K562 (cell line): ENCODE measurements at regions not wholly inside any gene's neighbourhood (a gene's known extent, or its start where the extent isn't known, plus 50 kb on each side); places are given as distances from the start of the nearest gene placed in this dataset.

ENCODE experiments used
- ATAC-seq: fragments of 200-7000 bp; cut with Tn5 transposase; 3 replicates; pipeline ENCODE4 v1.9.1; 2020; ENCODE audit warnings: moderate library complexity
- BruUV-seq: library from RNA; stranded (reverse); fragments of 400-500 nt; replicated peaks from 2 replicates; lab custom pipeline; 2021; lab: Mats Ljungman, UMichigan
- CTCF ChIA-PET: fragments of 300-600 bp; formaldehyde crosslinking; extraction: SDS; loops from one replicate; lab custom pipeline; 2021; ENCODE audit warnings: low intra/inter-chr PET ratio; lab: Yijun Ruan, JAX
- POLR2A ChIA-PET: fragments of 300-600, 350-650 bp; sonication (Branson Sonifier 250); formaldehyde crosslinking; extraction: SDS; loops from one replicate; lab custom pipeline; 2021; ENCODE audit warnings: antibody characterized with exemption, inconsistent platforms; lab: Yijun Ruan, JAX
- DNase-seq, 4 experiments: peaks; one replicate each; pipeline versions ENCODE4 v3.0.0 to v3.0.0-alpha.2; 2011 to 2018; ENCODE audit warnings: low spot score in 3 of 4, mixed read lengths in 3 of 4; ENCODE audit errors: extremely low read depth in 1 of 4
- FAIRE-seq: peaks from 2 replicates; lab custom pipeline; 2011; peaks lifted over from hg19 to GRCh38; lab: Jason Lieb, UNC
- H2AFZ ChIP-seq: 2 replicates; pipeline ENCODE4 v1.6.0; 2011; ENCODE audit warnings: low read depth, low read length, control low read depth, inconsistent platforms
- H3K27ac ChIP-seq: fragments of 200-600 bp; 3 replicates; pipeline ENCODE4 v1.8.0; 2011; ENCODE audit warnings: low read depth, mild to moderate bottlenecking, control low read depth, inconsistent platforms, low read length, moderate library complexity, mixed read lengths; ENCODE audit errors: extremely low read depth
- H3K27me3 ChIP-seq, 2 experiments: fragments of 300-600 bp in 1 of 2; 2 replicates in 1 of 2; 3 replicates in 1 of 2; pipeline versions ENCODE4 v1.6.0 to v1.8.0; 2011; ENCODE audit warnings: inconsistent platforms in 2 of 2, low read length in 2 of 2, mild to moderate bottlenecking in 1 of 2, mixed read lengths in 1 of 2, moderate library complexity in 1 of 2; ENCODE audit not compliant: control insufficient read depth in 2 of 2, insufficient read depth in 2 of 2
- H3K36me3 ChIP-seq: fragments of 300-600 bp; 3 replicates; pipeline ENCODE4 v1.8.0; 2011; ENCODE audit warnings: mild to moderate bottlenecking, low read length, inconsistent platforms; ENCODE audit not compliant: control insufficient read depth, insufficient read depth
- H3K4me1 ChIP-seq, 2 experiments: fragments of 200-600 bp in 1 of 2; replicated peaks in 1 of 2; 2 replicates in 1 of 2; 3 replicates in 1 of 2; pipeline versions ENCODE4 v1.5.1 to v1.8.0; 2011; ENCODE audit warnings: inconsistent platforms in 2 of 2, low read length in 2 of 2, mild to moderate bottlenecking in 1 of 2, mixed read lengths in 1 of 2, moderate library complexity in 1 of 2; ENCODE audit not compliant: control insufficient read depth in 2 of 2, insufficient read depth in 2 of 2
- H3K4me2 ChIP-seq: 2 replicates; pipeline ENCODE4 v1.6.1; 2011; ENCODE audit warnings: low read length, control low read depth, inconsistent platforms, mixed read lengths; ENCODE audit not compliant: insufficient read depth
- H3K4me3 ChIP-seq: fragments of 200-600 bp; sonication (generic), shearing (Covaris generic); 2 replicates; pipeline ENCODE4 v1.5.1; 2016; ENCODE audit warnings: control low read depth, inconsistent platforms
- H3K79me2 ChIP-seq: fragments of 200-600 bp; 3 replicates; pipeline ENCODE4 v1.8.0; 2011; ENCODE audit warnings: low read length, inconsistent platforms; ENCODE audit not compliant: control insufficient read depth, insufficient read depth
- H3K9ac ChIP-seq, 2 experiments: 2 replicates each; pipeline versions ENCODE4 v1.6.0 to v1.6.1; 2011; ENCODE audit warnings: low read depth in 2 of 2, low read length in 2 of 2, control low read depth in 1 of 2, inconsistent platforms in 1 of 2, mild to moderate bottlenecking in 1 of 2, mixed read lengths in 1 of 2; ENCODE audit not compliant: insufficient read depth in 1 of 2
- H3K9me1 ChIP-seq: one replicate; pipeline ENCODE4 v1.6.0; 2011; ENCODE audit warnings: inconsistent platforms, mild to moderate bottlenecking, low read length, moderate library complexity; ENCODE audit not compliant: control insufficient read depth, insufficient read depth
- H3K9me3 ChIP-seq: replicated peaks from 2 replicates; pipeline ENCODE4 v1.5.1; 2011; ENCODE audit warnings: low read depth, low read length, inconsistent platforms; ENCODE audit not compliant: control insufficient read depth, insufficient read depth
- H4K20me1 ChIP-seq: replicated peaks from 2 replicates; pipeline ENCODE4 v1.6.1; 2011; ENCODE audit warnings: low read length, inconsistent platforms, mixed read lengths; ENCODE audit not compliant: control insufficient read depth, insufficient read depth
- ASH1L ChIP-seq: fragments of 450-650 bp; IDR thresholded peaks from 2 replicates; pipeline ENCODE4 v1.6.1; 2018; ENCODE audit warnings: borderline replicate concordance, mild to moderate bottlenecking, low read depth; ENCODE audit not compliant: partially characterized antibody
- DMBX1 ChIP-seq: fragments of 250-450 bp; sonication (Bioruptor Pico); IDR thresholded peaks from 2 replicates; pipeline ENCODE4 v1.8.0; 2022; ENCODE audit warnings: inconsistent platforms, mild to moderate bottlenecking, moderate library complexity, borderline replicate concordance
- EGR1 ChIP-seq: fragments of 450-650 bp; conservative IDR thresholded peaks from 2 replicates; pipeline ENCODE4 v1.6.1; 2017; ENCODE audit warnings: mild to moderate bottlenecking
- HNRNPLL ChIP-seq: fragments of 200-400 bp; formaldehyde crosslinking; IDR thresholded peaks from 2 replicates; pipeline ENCODE4 v1.6.1; 2017; ENCODE audit warnings: low read length, low read depth, mild to moderate bottlenecking; ENCODE audit not compliant: poor library complexity, severe bottlenecking
- L3MBTL2 ChIP-seq: fragments of 450-650 bp; IDR thresholded peaks from 2 replicates; pipeline ENCODE4 v1.6.1; 2016; ENCODE audit warnings: mild to moderate bottlenecking, moderate library complexity
- MAFG ChIP-seq: fragments of 450-650 bp; conservative IDR thresholded peaks from 2 replicates; pipeline ENCODE4 v1.6.1; 2016; ENCODE audit warnings: missing genetic modification characterization, missing compliant biosample characterization
- NR2F6 ChIP-seq: fragments of 450-650 bp; formaldehyde crosslinking; IDR thresholded peaks from 2 replicates; pipeline ENCODE4 v1.4.0; 2020; ENCODE audit warnings: mild to moderate bottlenecking
- PHB ChIP-seq: fragments of 250-450 bp; sonication (Bioruptor Pico); IDR thresholded peaks from 2 replicates; pipeline ENCODE4 v1.5.0; 2021
- PPARD ChIP-seq: fragments of 250-450 bp; sonication (Bioruptor Pico); IDR thresholded peaks from 2 replicates; pipeline ENCODE4 v1.8.0; 2022; ENCODE audit warnings: inconsistent platforms, mild to moderate bottlenecking, moderate library complexity
- ZBTB1 ChIP-seq: sonication (generic); formaldehyde crosslinking; IDR thresholded peaks from 2 replicates; pipeline ENCODE4 v1.8.1; 2023; ENCODE audit warnings: missing genetic modification reagents, low read depth, mild to moderate bottlenecking, borderline replicate concordance
- ZNF444 ChIP-seq: fragments of 250-450 bp; sonication (Bioruptor Pico); IDR thresholded peaks from 2 replicates; pipeline ENCODE4 v1.4.0; 2020; ENCODE audit warnings: mild to moderate bottlenecking, moderate library complexity
- ZNF507 ChIP-seq: conservative IDR thresholded peaks from 2 replicates; pipeline ENCODE4 v1.6.1; 2017; ENCODE audit warnings: missing genetic modification characterization, missing compliant biosample characterization
- WGBS: fragments of 100-300 bp; shearing (Covaris generic); methylation state at CpG from one replicate; pipeline ENCODE4 v1.1.6; 2016; ENCODE audit warnings: low coverage, mixed read lengths; ENCODE audit not compliant: insufficient coverage; ENCODE audit errors: missing lambda C conversion rate; 5-methylcytosine and 5-hydroxymethylcytosine counted together
- in situ Hi-C: fragments of 300-500 bp; cut with MboI; formaldehyde crosslinking; loops from 4 replicates; pipeline ENCODE4 v1.15.0; 2018; ENCODE audit warnings: inconsistent platforms, mixed read lengths
- intact Hi-C: fragments of 100-400 bp; cut with micrococcal nuclease; formaldehyde crosslinking; loops from 2 replicates; pipeline ENCODE4 v1.14.2; 2022
- TF ChIP-seq, protein P1 (sequence below): sonication (generic); formaldehyde crosslinking; IDR thresholded peaks from 2 replicates; pipeline ENCODE4 v1.9.0; 2022; ENCODE audit warnings: mild to moderate bottlenecking, missing genetic modification reagents
- TF ChIP-seq, protein P2 (sequence below): fragments of 250-450 bp; sonication (Bioruptor Pico); IDR thresholded peaks from 2 replicates; pipeline ENCODE4 v1.5.1; 2021; ENCODE audit warnings: mild to moderate bottlenecking
- TF ChIP-seq, protein P3 (sequence below): fragments of 250-450 bp; sonication (Bioruptor Pico); IDR thresholded peaks from 2 replicates; pipeline ENCODE4 v1.5.0; 2021
- TF ChIP-seq, protein P4 (sequence below): fragments of 250-450 bp; sonication (Bioruptor Pico); IDR thresholded peaks from 2 replicates; pipeline ENCODE4 v1.8.0; 2022; ENCODE audit warnings: inconsistent platforms

DNA sequence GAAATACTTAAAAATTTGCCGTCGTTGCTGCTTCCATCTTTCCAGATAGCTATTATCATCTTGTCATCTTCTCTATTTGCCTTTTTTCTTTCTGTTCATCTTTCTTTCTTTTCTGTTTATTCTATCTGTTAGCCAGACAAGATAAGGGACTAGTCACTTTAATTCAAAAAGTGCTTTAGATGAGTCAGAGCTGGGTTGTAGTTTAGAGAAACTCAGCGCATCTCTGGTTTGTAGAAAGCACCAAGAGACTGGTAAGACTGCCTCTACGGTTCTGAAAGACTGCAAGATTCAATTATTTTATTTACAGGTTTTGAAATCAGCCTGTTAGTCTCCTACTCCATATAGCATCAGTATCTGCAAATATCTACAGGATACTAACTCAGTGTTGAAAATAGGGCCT is 562.8 kb upstream of the RIOK2 start:
- Histone ChIP-seq H3K27ac (no peak overlapping the region), H4K20me1 (no peaks in the 10 kb centered on the region), H3K4me3 (no peak overlapping the region), H3K4me1 (no peaks in the 10 kb centered on the region), H3K9me3 (no peaks in the 10 kb centered on the region), H3K27me3 (no peaks in the 10 kb centered on the region), H3K4me2 (no peak overlapping the region), H3K36me3 (no peaks in the 10 kb centered on the region), H3K9me1 (no peaks in the 10 kb centered on the region), H2AFZ (no peak overlapping the region), H3K9ac (no peak overlapping the region), H3K79me2 (no peaks in the 10 kb centered on the region)
- intact Hi-C loops: no loop called here
- in situ Hi-C loops: no loop called here
- DNase-seq (no peak), FAIRE-seq (no peak), ATAC-seq (no peak)
- no TSS peak for BruUV-seq
- POLR2A ChIA-PET: no interaction called here
- 1% methylated on average over 4 of the region's 4 CpGs for WGBS
- CTCF ChIA-PET: no interaction called here
- TF ChIP-seq L3MBTL2: no peak
- TF ChIP-seq, protein P1, sequence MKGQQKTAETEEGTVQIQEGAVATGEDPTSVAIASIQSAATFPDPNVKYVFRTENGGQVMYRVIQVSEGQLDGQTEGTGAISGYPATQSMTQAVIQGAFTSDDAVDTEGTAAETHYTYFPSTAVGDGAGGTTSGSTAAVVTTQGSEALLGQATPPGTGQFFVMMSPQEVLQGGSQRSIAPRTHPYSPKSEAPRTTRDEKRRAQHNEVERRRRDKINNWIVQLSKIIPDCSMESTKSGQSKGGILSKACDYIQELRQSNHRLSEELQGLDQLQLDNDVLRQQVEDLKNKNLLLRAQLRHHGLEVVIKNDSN (CRISPR knock-in tag): no peak
- no peak for TF ChIP-seq PPARD (CRISPR knock-in tag)
- no peak for TF ChIP-seq ZNF507
- TF ChIP-seq ZNF444 (CRISPR knock-in tag): no peak
- no peak for TF ChIP-seq EGR1
- no peak for TF ChIP-seq ZBTB1
- TF ChIP-seq, protein P2, sequence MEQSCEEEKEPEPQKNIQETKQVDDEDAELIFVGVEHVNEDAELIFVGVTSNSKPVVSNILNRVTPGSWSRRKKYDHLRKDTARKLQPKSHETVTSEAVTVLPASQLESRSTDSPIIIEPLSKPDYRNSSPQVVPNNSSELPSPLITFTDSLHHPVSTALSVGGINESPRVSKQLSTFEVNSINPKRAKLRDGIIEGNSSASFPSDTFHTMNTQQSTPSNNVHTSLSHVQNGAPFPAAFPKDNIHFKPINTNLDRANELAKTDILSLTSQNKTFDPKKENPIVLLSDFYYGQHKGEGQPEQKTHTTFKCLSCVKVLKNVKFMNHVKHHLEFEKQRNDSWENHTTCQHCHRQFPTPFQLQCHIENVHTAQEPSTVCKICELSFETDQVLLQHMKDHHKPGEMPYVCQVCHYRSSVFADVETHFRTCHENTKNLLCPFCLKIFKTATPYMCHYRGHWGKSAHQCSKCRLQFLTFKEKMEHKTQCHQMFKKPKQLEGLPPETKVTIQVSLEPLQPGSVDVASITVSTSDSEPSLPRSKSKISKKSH (CRISPR knock-in tag): no peak
- no peak for TF ChIP-seq ASH1L
- TF ChIP-seq, protein P3, sequence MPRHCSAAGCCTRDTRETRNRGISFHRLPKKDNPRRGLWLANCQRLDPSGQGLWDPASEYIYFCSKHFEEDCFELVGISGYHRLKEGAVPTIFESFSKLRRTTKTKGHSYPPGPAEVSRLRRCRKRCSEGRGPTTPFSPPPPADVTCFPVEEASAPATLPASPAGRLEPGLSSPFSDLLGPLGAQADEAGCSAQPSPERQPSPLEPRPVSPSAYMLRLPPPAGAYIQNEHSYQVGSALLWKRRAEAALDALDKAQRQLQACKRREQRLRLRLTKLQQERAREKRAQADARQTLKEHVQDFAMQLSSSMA (CRISPR knock-in tag): no peak
- no peak for TF ChIP-seq MAFG (tag)
- TF ChIP-seq DMBX1 (CRISPR knock-in tag): no peak
- TF ChIP-seq, protein P4, sequence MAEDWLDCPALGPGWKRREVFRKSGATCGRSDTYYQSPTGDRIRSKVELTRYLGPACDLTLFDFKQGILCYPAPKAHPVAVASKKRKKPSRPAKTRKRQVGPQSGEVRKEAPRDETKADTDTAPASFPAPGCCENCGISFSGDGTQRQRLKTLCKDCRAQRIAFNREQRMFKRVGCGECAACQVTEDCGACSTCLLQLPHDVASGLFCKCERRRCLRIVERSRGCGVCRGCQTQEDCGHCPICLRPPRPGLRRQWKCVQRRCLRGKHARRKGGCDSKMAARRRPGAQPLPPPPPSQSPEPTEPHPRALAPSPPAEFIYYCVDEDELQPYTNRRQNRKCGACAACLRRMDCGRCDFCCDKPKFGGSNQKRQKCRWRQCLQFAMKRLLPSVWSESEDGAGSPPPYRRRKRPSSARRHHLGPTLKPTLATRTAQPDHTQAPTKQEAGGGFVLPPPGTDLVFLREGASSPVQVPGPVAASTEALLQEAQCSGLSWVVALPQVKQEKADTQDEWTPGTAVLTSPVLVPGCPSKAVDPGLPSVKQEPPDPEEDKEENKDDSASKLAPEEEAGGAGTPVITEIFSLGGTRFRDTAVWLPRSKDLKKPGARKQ: no peak
- no peak for TF ChIP-seq NR2F6 (CRISPR knock-in tag)
- no peak for TF ChIP-seq HNRNPLL
- no peak for TF ChIP-seq PHB (CRISPR knock-in tag)
